ENCODE measurements at regions not wholly inside any gene's neighbourhood (a gene's known extent, or its start where the extent isn't known, plus 50 kb on each side); places are given as distances from the start of the nearest gene placed in this dataset.
"Not testable (repeated sequence)": the region's sequence is repeated elsewhere in the genome, so short reads cannot be mapped to it uniquely, and the experiment has no call there.

- DNase-seq (ENCODE audit: low read depth, low spot score), result no peak
Observed at GRCh38 chr3:126292318-126293070, 64.7 kb downstream of the KLF15 start.

GRCh38 chr3:126291537-126291936 is 65.7 kb downstream of the KLF15 start:
- no peak for DNase-seq (ENCODE audit: low read depth, low spot score)

GRCh38 chr3:126291061-126291460 is 66.1 kb downstream of the KLF15 start:
- no peak for DNase-seq (ENCODE audit: low read depth, low spot score)

- no peak for DNase-seq (ENCODE audit: low read depth, low spot score)
Observed at GRCh38 chr3:126290325-126290724, 66.9 kb downstream of the KLF15 start.

GRCh38 chr3:126289096-126289495 is 68.1 kb downstream of the KLF15 start:
- no peak for DNase-seq (ENCODE audit: low read depth, low spot score)

GRCh38 chr3:126288314-126288713 is 68.9 kb downstream of the KLF15 start:
- no peak for DNase-seq (ENCODE audit: low read depth, low spot score)

- DNase-seq (ENCODE audit: low read depth, low spot score), result peak; percentile 89
Observed at GRCh38 chr3:126287536-126288241, 69.5 kb downstream of the KLF15 start.

GRCh38 chr3:126287171-126287535 is 70.1 kb downstream of the KLF15 start:
- no peak for DNase-seq (ENCODE audit: low read depth, low spot score)

- no peak for DNase-seq (ENCODE audit: low read depth, low spot score)
Observed at GRCh38 chr3:126285369-126285768, 71.8 kb downstream of the KLF15 start.

- DNase-seq (ENCODE audit: low read depth, low spot score), result no peak
Observed at GRCh38 chr3:126284258-126284904, 72.8 kb downstream of the KLF15 start.

GRCh38 chr3:126283651-126284050 is 73.6 kb downstream of the KLF15 start:
- not testable (repeated sequence) for DNase-seq (ENCODE audit: low read depth, low spot score)

GRCh38 chr3:126279853-126280252 is 77.4 kb downstream of the KLF15 start:
- DNase-seq (ENCODE audit: low read depth, low spot score), result no peak

GRCh38 chr3:126277629-126278378 is 79.4 kb downstream of the KLF15 start:
- no peak for DNase-seq (ENCODE audit: low read depth, low spot score)

- no peak for DNase-seq (ENCODE audit: low read depth, low spot score)
Observed at GRCh38 chr3:126275620-126275904, 81.6 kb downstream of the KLF15 start.

- no peak for DNase-seq (ENCODE audit: low read depth, low spot score)
Observed at GRCh38 chr3:126274735-126275619, 82.2 kb downstream of the KLF15 start.

- peak; percentile 95 for DNase-seq (ENCODE audit: low read depth, low spot score)
Observed at GRCh38 chr3:126270145-126270811, 86.9 kb downstream of the KLF15 start.

- peak; percentile 35 for DNase-seq (ENCODE audit: low read depth, low spot score)
Observed at GRCh38 chr3:126269354-126269753, 87.9 kb downstream of the KLF15 start.

- DNase-seq (ENCODE audit: low read depth, low spot score), result no peak
Observed at GRCh38 chr3:126268866-126269265, 88.3 kb downstream of the KLF15 start.

GRCh38 chr3:126267976-126268615 is 87.7 kb upstream of the ALDH1L1 start:
- DNase-seq (ENCODE audit: low read depth, low spot score), result no peak
